GM18517 (cell line): ENCODE measurements at regions not wholly inside any gene's neighbourhood (a gene's known extent, or its start where the extent isn't known, plus 50 kb on each side); places are given as distances from the start of the nearest gene placed in this dataset.

Source experiments
- ATAC-seq: cut with Tn5 transposase; IDR thresholded peaks from one replicate; pipeline ENCODE4 v1.9.1; 2021; ENCODE audit warnings: mild to moderate bottlenecking, moderate library complexity; ENCODE audit not compliant: unreplicated experiment

DNA sequence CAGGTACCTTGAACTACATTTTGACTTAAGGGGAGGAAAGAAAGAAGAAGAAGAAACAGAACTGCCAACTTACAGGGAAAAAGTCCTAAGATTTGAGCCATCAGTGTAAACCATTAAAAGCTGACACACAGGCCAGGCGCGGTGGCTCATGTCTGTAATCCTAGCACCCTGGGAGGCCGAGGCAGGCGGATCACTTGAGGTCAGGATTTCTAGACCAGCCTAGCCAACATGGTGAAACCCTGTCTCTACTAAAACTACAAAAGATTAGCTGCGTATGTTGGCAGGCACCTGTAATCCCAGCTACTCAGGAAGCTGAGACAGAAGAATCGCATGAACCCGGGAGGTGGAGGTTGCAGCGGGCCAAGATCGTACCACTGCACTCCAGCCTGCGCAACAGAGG lies 389.7 kb upstream of the FAM241A start:
- ATAC-seq: no peak

DNA sequence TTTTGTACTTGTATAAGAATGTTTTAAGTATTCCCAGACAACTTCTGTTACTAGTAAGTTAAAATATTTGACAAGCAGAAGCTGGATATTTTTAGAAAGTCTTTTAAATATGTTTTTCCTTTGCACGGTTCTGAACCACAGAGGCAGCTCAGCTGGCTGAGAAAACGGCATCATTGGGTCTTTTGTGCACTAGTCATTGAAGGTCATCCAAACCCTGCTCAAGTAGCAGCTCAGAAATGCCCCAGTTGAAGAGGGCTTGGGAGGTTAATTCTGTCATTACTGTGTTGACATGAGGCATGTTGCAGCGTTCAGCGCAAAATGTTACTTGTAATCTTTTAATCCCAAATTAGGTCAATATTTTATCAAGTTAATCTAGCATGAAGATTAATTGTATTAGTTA lies 383.7 kb upstream of the FAM241A start:
- ATAC-seq: no peak

DNA sequence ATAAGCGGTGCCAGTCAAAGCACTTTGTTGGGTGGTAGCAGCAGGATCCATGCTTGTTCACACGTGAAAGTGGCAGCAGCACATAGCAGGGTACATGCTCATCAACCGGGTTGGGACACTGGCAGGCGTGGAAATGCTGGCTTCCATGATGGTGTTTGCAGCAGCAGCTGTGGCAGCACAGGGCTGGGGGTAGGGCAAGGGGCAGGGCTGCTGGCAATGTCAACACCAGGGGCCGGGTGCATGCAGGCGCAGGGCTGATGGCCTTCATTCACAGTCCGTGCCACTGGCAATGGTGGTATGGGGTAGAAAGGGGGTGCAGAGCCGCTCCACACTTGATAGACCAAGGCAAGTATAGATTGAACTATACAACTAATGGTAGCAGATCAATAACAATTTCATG lies 374.7 kb upstream of the FAM241A start:
- no peak for ATAC-seq

DNA sequence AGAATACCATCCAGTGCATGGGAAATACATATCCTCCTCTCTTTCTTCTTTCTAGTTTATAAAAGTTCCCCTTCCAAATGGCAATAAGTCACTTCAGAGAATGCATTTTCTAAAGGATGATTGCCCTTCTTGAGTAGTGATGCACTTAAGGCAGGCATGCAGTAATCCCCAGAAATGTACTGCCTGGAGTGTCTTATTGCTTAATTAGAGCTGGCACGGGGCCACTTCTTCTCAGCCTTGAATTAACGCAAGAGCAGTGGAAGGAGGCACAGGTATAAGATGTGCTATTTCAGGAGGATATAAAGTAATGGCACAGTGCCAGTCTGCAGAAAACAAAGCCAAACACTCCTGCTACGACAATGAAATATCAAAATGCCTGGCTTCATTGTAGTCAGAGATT lies 371.4 kb upstream of the FAM241A start:
- ATAC-seq: no peak

DNA sequence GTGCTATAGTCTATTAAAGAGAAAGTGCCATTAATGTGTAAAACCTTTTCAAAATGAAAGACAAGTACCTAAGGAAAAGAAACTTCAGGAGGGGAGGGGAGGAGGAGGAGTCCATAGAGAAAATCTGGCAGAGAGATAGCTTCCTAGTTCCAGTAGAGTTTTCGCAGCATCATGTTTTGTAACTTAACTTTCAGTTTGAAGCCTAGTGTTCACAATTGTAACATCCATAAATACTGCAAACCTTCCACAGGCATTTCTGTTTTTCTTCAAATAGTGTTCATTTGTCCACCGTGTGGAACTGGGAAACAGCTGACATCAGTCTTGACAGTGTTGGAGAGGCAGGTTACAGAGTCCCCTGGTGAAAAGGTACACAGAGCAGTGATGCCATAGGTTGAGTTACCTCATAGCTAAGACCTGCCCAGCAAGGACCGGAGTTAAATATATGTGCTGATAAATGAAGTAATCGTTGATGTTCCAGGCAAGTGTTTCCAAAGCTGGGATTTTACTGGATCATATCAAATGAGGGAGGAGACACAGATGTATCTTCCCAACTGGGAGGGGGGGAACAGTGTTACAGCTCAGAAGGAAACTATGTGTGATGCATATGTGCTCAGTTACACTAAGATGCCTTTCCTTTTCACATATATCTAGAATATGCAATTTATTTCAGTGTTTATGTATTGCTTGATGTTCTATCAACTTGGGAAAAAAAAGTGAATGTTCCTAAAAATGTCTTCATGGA lies 369.5 kb upstream of the FAM241A start:
- no peak for ATAC-seq

DNA sequence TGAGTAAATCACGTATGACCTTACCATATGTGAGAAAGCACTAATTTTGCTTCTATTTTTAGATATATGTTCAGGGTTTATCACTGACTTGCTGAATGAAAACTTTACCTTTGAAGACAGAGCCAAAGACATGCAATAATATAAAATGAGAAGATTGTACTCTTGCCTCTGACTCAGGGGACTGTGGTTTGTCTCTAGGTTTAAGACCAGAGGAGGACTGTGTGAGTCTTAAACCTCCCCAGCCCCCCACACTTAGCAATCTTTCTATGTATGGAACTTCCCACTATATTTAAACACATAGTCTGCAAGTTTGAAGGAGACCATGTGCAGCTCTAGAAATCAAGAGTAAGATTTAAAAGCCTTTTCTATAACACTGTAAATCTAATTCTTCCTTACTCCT lies 368.7 kb upstream of the FAM241A start:
- no peak for ATAC-seq

DNA sequence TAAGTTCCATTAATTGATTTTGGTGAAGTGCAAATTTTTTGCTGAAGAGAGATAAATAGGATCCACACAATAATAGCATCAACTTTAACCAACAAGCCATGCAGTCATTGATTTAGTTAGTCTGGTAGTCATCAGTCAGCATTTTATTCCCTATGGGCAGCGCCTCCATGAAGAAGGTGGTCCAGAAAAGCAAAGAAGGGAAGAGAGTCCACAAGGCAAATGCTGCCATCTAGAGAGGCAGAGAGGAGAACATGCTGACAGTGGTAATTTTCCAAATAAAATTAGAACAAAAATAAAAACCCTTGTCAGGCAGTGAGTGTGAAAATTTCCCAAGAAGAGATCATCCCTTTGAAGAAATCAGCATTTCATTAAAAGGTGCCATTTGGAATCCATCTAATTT lies 366.7 kb upstream of the FAM241A start:
- ATAC-seq: no peak

DNA sequence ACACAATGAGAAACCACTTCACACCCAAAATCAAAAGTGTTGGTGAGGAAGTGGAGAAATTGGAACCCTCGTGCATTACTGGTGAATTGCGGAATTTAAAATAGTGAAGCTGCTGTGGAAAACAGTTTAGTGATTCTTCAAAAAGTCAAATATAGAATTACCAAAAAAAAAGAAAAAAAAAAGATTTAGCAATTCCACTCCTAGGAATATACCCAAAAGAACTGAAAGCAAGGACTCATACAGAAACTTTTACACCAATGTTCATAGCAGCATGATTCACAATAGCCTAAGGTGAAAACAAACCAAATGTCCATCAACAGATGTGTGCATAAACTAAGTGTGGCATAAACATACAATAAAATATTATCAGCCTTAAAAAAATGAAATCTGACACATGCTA lies 364.3 kb upstream of the FAM241A start:
- no peak for ATAC-seq

DNA sequence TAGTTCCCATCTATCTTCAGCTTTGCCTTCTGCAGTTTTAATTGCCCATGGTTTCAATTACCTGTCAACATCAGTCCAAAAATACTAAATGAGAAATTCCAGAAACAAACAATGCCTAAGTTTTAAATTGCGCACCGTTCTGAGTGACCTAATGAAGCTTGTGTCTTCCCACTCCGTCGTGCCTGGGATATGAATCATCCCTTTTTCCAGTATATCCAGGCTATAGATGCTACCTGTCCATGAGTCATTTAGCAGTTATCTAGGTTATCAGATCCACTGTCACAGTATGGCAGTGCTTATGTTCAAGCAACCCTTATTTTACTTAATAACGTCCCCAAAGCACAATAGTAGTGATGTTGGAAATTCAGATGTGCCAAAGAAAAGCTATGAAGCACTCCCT lies 363.6 kb upstream of the FAM241A start:
- no peak for ATAC-seq

DNA sequence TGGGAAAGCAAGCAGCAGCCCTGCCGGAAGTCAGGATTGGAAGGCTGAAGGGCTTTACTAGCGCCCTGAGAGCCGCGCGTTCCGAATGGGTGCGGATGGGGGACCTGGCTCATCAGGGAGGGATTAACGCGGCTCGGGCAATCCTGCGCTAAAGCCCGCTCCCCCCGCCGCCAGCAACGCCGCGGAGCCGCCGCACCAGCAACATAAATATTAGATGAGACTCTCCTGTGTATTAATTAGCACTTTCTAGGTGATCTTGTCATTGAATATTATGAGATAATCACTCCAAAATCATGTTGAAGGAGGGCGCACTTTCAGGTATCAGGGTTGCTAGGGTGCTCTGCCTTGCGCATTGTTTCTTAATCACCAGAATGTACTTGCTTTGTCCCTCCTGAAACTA lies 357.2 kb upstream of the FAM241A start:
- no peak for ATAC-seq

DNA sequence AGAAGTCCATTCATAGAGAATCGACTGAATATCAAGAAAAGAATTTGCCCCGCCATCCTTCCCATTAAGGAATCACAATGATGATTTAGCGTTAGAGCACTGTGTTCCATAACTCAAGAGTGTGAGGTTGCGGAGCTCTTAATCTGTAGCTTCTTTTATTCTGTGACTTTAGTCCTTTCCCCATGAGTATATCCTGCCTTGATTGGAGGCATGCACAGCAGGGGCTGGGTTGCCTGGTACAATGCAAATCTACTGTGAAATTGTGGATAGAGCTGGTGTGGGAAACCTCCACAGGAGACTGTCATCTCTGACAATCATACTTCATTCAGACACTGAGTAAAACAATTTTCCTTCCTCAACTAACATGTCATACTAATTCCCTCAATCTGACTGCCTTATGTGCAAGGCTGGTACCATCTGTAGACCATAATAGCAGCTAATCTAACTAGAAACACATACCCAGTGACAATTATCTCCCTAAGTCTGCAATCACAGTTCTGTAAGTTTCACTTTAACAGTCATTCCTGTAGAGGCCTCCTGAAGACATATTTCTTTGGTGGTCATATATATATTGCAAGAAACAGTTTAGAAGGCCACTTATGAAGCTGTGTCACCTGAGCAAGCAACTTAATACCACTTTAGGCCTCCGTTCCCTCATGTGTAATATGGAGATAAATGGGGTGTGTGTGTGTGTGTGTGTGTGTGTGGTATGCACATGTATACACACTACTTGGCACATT lies 355.2 kb upstream of the FAM241A start:
- no peak for ATAC-seq

DNA sequence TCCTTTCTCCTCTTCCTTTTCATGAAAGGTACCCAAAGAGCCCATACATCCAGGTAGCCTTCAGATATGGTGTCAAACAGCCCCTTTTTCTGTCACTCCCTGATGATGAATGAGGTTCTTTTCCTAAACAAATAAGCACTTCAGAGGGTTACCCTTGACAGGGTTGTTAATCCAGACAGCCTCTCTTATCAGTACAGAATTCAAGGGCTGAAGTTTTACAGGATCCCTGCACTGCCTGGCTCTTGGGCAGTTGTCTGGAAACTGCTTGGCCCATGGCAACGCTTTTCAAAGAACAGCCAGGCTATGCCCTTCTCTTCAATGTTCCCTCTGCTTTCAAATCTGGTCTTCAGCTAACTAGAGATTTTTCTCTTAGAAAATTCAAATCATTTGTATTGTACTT lies 352.6 kb upstream of the FAM241A start:
- ATAC-seq: no peak

DNA sequence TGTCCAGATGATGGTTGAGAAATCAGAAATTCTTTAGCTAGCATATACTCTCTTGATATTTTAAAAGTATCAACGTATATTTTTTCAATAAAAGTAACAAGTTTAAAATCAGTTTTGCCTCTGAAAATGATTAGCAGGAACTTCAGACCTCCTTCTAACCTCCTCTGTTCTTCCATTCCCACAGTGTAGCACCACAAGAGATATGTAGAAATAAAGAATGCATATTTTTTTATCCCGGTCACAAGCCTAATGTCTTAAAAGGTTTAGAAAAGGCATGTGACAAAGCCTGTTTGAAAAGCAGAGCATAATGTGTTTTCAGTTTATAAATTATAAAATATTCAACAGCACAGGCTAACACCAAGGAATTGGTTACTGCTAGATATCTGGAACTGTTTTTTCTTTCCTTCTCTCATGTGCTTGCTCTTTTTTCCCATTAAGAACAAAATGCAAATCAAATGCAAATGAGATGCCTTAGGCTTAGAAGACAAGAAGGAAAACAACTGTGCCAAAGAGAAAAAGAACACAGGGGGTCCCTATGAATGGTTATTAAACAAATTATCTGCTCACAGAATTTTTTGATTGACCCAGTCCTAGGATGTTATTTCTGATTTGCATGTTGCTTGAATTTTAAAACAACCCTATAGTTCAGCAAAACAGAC lies 351.7 kb upstream of the FAM241A start:
- no peak for ATAC-seq

DNA sequence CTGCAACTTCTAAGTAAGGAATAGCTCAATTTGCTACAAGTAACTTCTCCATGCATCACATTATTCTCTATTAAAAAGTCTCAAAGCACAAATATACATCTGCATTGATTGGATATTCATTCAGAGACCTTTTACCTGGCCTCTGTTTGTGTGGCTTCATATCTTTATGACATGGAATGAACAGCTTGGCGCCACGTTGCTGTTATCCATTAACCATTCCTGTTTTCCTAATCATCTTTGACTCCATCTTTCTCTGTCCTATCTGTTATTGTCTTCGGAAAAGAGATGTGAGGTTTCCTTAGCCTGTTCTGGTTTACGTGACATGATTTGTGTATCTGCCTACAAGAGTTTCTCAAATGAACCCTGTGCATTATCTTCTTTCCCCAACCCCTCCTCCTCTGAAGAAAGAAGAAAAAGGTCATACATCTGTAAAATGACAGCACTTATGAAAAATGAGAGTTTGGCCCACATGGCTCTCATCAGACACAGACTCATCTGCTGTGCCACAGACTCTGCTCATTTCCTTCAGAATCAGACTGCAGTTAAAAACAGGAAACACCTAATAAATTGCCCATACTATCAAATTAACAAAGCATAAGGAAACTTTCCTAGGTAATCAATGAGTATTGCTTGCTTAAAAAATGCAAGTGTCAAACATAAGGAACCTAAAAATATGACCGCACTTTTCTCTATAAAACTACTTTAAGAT lies 347.6 kb upstream of the FAM241A start:
- ATAC-seq: no peak

DNA sequence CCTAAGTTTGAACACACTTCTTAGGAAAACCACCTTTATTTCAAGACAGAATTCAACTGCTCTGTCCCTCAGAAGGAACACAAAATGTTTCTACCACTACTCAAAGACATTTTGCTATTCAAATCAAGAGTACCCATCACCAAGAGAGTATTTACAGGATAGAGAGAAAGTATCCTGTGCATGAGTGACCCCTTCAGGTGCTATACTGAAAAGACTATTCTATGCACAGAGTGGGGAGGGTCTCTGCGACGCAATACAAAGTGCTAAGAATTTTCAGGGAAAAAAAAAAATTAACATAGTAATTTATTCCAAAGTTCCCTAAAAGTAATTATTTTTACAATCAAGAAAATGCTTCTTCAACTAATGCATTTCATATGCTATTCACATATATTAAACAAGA lies 346.4 kb upstream of the FAM241A start:
- no peak for ATAC-seq

DNA sequence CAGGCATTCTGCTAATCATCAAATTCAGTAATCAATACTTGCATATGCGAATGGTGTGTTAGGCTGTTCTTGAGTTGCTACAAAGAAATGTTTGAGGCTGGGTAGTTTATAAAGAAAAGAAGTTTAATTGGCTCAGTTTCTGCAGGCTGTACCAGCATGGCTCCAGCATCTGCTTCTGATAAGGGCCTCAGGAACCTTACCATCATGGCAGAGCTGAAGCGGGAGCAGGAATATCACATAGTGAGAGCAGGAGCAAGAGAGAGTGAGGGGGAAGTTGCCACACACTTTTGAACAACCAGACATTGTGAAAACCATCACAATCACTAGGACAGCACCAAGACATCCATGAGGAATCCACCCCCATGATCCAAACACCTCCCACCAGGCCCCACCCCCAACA lies 344.7 kb upstream of the FAM241A start:
- no peak for ATAC-seq

DNA sequence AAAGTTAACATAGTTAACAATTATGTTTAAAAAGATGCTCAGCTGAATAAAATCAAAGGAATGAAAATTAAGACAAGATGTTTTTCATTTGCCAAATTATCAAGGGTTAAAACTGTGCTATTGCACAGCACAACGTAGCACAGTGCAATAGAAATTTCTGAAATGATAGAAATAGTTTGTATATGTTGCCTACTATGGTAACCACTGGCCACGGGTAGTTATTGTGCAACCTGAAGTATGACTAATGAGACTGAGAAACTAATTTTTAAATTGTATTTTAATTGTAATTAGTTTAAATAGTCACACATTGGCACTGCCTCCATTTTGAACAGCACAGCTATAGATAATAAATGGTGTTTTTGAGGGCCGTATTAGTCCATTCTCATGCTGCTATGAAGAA lies 343.1 kb upstream of the FAM241A start:
- no peak for ATAC-seq

DNA sequence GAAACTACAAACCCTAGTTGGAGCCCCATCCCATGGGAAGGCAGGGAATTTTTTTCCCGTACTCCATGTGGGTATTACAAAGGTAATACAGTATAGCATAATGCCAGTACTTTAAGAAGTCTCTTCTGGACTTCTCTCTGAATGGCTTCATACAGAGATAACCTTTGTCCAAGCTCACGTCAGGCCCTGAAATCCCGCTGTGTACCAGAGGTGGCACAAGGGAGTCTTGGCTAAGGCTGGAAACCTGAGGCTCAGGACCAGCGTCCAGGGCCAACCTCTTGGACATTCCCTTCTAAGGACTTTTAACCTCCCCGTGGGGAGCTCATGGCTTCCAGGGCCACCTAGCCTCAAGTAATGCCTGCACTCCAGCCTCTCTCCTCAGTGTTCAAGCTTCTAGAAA lies 338.9 kb upstream of the FAM241A start:
- ATAC-seq: no peak

DNA sequence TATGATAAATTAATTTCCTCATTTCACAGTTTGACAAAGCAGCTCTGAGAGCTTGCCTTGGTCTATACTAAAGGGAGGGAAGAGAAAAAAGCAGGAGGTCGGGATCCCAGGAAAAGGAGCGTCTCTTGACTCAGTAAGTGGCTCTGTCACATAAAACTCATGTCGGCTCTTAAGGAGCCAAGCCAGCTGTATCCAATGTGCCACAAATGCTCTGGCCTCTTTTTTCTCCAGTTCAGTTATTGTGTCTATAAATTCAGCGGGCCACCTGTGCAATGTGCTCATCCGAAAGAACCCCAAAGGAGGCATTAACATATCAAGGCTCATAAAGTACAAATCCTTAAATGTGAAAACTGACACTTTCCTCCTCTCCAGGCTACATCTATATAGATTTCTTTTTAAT lies 337.7 kb upstream of the FAM241A start:
- ATAC-seq: no peak

DNA sequence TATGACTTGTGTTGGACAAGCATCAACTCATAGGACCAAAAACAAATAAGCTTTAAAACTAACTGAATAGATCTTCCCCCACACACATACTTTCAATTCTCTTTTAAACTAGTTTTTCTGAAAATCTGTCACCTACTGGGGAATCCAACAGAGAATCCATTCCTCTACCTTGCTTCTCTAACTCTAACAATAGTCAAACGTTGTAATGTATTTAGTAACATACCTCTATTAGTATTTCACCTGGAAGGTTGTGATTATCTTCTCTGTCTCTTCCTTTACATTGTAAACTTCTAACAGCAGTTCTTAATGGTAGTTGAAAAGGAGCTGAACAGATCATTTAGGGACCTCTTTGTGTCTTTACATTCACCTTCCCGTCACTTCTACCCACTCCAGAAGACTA lies 337.1 kb upstream of the FAM241A start:
- ATAC-seq: no peak

DNA sequence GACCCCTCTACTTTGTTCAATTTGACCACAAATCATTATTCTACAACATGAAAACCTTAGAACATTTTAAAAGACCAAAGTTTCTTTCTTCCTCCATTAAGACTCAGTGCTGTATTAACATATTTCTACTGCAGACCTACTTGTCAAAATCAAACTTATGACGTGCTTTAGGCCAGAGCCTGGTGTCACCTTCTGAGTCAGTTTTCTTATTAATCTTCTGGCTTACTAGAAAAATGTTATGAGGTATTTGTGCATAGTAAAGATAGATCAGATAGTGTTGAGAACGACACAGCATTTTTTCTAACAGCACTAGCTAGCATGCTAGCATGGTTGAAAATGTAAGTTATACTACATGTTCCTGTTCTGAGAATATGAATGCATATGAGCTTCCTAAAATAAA lies 333.6 kb upstream of the FAM241A start:
- no peak for ATAC-seq

DNA sequence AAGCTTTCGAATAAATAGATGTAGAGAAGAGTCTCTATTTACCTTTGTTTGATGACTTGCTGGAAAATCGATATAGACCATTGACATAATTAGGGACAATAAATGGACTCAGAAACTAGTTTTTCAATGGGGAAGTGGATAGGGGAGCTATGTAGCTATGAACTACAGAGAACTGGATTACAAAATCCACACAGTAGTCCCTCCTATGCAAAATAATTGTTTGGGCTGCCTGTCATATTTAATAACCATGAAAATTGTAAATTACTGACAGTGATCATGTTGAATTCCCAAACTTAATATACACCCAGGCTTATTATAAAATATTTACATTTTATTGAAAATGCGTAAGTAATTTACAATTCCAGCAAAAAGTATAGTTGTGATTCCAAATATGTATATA lies 333.1 kb upstream of the FAM241A start:
- no peak for ATAC-seq
